DMS114 treated with DMSO at 0.1 percent for 48 hours (cell line): ENCODE measurements at regions not wholly inside any gene's neighbourhood (a gene's known extent, or its start where the extent isn't known, plus 50 kb on each side); places are given as distances from the start of the nearest gene placed in this dataset.
"Not testable (repeated sequence)": the region's sequence is repeated elsewhere in the genome, so short reads cannot be mapped to it uniquely, and the experiment has no call there.

Experiments
- DNase-seq: peaks from one replicate; lab custom pipeline; 2025; ENCODE audit not compliant: unreplicated experiment; lab: John Stamatoyannopoulos, UW

DNA sequence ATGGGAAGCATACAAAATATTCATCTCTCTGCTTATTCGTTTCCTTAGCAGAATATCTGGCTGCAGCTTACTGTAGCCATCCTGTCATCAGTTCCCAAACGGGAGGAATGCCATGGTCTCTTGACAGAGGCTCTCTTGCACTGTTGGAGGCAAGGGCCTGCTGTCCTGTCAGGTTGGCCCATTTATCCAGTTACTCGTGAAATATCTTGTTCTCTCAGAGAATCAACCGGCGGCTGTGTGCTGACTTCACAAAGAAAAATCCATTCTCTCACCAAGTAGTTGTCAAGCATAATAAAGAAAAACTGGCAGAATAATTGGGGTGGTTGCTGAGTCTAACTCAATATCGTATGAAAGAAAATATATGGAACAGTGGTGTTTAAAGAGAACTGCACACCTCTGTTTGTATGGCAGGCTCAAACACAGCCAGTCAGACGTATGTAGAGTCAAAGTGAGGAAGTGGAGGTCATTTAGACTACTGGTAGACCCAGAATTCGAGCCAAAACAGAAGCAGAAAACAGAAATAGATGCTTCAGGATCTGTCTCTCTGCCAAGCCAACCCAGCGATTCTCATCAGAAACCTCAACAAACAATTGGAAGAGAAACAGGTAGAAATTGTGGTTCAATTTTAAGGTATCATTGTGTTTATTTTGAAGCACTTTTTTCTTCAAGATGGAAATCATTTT lies 349.2 kb upstream of the PRKCQ start:
- DNase-seq: no peak

DNA sequence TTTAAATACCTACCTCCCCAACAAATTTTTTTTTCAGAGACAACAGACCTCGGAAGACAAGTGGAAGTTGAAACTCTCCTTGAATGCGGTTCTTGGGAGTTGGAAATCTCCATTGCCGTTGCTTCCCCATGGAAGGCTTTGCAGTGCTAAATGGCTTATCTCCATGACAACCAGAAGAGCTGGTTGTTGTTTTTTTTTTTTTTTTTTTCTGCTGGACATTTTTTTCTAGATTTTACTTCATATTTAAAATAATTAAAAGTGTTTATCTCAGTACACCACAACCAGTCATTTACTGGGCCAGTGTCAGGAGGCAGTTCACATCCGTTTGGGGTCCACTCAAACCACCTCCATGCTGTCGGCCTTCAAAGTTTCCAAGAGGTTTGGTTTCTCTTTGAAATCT lies 348.5 kb upstream of the PRKCQ start:
- DNase-seq: no peak

DNA sequence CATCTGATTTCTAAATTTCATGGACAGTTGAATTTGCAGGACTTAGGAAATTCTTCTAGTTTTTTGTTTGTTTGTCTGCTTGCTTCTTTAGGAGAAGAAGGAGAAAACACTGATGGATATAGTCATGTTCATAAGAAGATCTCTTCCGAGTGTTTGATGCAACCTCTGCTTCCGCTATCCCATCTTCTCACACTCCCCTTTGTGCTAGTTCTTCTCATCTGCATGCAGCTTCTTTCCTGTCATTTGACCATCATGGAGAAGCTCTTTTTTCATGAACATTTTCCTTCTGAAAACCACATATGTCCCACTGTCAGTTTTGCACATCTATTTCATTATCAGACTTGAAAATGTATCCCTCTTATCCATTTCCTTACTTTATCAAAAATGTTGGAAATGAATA lies 346.9 kb upstream of the PRKCQ start:
- no peak for DNase-seq

DNA sequence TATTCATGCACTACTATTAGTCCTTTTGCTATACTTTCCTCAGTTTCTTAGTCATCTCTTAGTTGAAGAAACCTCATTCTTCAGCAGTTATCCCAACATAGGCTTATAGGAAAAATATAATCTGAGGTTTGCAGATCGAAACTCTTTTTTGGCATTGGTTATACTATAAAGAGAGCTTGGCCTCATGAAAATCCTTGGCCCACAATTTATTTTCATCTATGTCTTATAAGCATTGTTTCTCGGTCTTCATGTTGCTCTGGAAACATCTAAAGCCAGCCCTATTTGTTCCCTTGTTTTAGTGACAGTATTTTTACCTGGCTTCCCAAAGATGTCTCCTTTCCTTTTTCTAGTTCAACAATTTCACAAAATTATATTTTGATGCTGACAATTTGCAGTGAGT lies 345.1 kb upstream of the PRKCQ start:
- no peak for DNase-seq

GRCh38 chr10:6924166-6924565 lies 344.1 kb upstream of the PRKCQ start:
- no peak for DNase-seq

- not testable (repeated sequence) for DNase-seq
Observed at GRCh38 chr10:6921026-6921425, 340.9 kb upstream of the PRKCQ start.

DNA sequence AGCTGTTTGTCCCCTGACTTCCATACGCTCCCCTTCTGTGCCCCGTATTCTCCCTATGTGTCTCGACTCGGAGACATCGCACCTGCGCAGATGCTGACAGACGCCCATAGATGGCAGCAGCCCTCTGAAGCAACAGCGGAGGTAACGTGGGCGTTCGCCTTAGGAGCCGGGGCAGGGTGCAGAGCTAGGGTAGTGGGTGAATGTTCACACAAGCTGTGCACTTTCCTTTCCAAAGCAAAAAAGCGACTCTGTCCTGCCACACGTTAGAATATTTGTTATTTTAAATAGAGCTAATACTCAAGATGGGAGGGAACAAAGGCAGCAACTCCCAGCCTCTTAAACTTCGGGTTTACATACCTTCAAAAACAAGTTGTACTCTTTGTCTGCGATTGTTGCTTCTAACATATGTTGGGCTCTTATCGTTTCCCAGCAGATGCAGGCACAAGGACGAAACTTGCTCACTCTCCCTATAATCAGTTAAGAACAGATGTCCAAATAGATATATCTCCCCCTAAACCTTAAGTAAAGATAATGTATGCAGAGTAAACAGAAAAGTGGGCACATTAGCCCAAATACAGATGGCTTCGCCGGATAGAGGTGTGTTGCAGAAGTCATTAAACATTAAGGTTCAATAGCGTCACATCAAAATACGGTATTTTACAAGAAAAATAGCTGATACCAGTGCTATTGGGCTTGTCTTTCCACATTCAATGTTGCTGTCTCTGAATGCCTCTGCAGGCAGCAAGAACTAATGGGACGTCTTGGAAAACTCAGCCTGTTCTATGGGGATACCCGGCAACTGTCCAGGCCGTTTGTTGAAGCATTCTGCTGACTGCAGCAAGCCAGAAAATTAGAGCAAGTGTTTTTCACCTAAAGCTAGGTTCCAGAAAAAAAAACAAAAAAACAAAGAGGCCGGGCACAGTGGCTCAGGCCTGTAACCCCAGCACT lies 340.3 kb upstream of the PRKCQ start:
- peak; percentile 35 for DNase-seq

GRCh38 chr10:6919077-6919476 lies 339.0 kb upstream of the PRKCQ start:
- DNase-seq: no peak

- no peak for DNase-seq
Observed at GRCh38 chr10:6918305-6918704, 338.2 kb upstream of the PRKCQ start.

GRCh38 chr10:6917125-6917524 lies 337.0 kb upstream of the PRKCQ start:
- DNase-seq: no peak

DNA sequence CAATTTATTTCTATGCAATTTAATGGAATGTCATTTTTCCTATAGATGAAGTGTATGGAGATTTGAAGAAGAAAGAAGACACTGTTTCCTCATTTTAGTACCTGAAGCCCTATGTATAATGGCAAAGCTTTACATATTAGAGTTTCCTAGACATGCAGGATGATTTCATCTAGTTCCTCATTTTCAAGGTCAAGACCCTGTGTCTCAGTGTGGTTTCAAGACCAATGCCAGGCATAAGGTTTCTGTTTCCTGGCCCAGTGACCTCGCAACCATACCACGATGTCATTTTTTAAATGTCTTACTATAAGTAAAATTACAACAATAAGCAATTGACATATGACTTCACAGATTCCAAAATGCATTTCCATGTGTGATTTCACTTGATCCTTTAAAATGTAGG lies 336.5 kb upstream of the PRKCQ start:
- DNase-seq: no peak

DNA sequence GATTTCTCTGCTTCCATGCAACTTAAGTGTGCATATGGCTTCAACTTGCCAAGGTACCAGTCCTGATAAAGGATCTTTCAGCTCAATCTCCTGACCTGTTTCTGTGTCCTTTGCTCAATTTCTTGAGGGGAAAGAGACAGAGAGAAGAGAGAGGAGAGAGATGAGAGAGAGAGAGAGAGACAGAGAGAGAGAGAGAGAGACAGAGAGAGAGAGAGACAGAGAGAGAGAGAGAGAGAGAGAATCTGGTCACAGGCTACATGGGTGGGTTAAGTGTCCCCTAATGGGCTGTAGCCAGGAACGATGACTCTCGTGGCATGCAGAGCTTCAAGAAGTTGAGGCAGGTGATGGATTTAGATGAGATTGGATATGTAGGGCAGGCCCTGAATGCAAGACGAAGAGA lies 335.2 kb upstream of the PRKCQ start:
- no peak for DNase-seq

- no peak for DNase-seq
Observed at GRCh38 chr10:6912929-6913328, 332.9 kb upstream of the PRKCQ start.

- DNase-seq: no peak
Observed at GRCh38 chr10:6912424-6912823, 332.3 kb upstream of the PRKCQ start.

DNA sequence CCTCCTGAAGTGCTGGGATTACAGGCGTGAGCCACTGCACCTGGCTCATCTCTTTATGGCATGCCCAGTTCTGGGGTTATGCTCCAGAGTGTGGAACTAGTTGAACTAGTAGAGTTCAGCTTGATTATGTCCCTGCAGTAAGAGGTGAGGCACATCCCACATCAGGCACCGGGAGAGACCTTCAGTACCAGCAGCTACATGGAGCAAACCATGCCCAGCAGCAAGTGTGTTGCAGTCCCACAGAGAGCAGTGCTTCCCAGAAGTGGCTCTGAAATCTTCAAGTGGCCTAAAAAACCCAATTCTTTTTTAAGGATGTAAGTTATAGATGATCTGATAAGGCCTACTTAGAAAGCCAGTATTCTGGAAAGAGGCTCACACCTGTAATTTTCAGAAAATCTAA lies 331.9 kb upstream of the PRKCQ start:
- no peak for DNase-seq

DNA sequence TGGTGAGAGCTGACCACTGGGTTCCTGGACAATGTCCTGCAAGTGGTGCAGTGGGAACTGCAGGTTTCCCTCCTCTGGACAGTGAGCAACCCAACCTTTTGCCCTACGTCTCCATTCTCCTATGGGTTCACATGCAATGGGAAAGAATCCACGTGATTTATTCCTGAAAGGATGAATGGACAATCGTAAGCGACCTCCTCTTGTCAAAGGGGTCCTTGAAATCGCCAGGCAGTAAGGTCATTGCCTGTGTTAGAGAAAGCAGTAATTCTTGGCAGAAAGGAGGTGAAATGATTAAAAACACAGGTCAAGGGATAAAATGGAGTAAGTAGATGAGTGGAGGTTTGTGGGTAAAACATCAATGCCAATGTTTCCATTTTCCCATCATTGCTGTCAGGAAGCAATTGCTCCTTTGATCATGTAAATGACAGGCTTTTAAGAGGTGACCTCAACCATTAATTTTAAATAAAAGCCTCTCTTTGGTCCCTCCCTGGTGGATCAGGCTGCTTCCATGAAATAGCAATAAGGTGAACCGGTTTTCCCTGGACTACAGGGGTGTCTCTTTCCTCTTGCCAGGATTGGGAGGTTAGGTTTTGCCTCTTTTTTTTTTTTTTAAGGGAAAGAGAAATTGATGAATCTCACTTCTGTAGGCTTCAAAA lies 330.0 kb upstream of the PRKCQ start:
- no peak for DNase-seq

GRCh38 chr10:6907877-6908530 lies 327.9 kb upstream of the PRKCQ start:
- no peak for DNase-seq

DNA sequence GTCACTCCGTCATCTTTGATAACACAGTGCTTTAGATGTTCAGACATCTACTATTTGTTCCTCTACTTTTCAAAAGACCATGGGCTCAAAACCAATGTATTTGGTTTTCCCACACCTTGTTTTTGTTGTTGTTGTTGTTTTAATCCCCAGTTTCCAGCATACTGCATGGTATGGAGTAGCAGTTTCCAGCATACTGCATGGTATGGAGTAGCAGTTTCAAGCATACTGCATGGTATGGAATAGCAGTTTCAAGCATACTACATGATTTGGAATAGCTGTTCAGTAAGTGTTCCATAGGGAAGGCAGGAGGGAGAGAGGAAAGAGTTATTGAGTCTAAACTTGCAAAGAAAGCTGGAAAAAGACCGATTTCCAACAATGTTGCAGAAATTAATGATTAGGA lies 314.3 kb upstream of the PRKCQ start:
- DNase-seq: no peak

DNA sequence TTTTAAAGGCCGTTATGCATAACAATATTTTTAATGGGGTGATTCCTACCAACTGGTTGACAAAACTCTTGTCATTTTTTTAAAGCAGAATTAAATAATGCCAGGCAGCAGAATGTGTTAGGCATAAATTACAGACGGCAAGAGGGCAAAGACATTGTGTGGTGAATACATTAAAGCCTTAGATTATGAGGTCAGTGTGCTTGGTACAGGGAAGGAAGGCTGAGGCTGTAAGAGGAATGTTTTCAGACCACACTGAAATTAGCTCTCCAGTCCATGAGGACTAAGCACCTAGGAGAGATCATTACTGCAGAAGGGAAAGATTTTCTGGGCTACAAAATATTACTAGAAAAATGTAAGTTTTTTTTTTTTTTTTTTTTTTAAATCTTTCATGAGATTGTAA lies 312.8 kb upstream of the PRKCQ start:
- DNase-seq: no peak

- DNase-seq: no peak
Observed at GRCh38 chr10:6891924-6892323, 311.8 kb upstream of the PRKCQ start.

DNA sequence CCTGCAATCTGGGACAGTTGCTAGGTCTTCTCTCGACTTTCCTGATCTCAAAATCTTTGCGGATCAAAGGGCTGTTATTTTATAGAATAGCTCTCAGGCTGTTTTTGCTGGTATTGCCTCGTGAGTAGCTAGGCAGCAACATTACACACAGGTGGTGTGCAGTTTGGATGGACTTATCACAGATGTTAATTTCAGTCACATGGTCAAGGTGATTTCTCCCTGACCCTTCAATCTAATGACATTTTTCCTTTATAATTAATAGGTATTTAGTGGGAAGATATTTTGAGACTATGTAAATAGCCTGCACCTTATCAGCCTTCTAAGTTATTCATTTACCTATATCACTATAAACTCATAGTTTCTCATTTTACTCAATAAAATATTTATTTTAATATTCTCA lies 309.6 kb upstream of the PRKCQ start:
- DNase-seq: no peak
